ENCODE measurements at regions not wholly inside any gene's neighbourhood (a gene's known extent, or its start where the extent isn't known, plus 50 kb on each side); places are given as distances from the start of the nearest gene placed in this dataset.
"Not testable (repeated sequence)": the region's sequence is repeated elsewhere in the genome, so short reads cannot be mapped to it uniquely, and the experiment has no call there.

DNA sequence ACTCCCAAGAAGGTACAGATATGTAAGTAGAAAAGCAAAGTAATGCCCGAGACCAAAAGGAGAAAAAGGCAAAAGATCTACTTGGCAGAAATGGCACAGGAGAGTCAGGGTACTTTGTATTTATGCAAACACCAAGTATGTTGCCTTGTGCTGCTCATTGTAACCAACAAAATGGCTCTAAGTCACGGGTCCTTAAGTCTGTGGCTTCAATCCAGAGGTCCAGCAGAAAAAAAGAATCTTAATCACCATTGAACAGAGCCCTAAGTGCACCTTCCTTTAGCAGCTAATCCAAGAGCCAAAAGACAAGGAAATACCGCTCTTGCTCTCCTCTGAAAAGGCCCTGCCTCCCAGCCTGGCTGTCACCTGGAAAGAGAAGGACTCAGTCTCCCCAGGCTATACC is 324.9 kb upstream of the PPARGC1A start:
- H3K36me3 ChIP-seq (ENCODE audit: insufficient read depth, low read depth, low read length), result no peaks in the 10 kb centered on the region

DNA sequence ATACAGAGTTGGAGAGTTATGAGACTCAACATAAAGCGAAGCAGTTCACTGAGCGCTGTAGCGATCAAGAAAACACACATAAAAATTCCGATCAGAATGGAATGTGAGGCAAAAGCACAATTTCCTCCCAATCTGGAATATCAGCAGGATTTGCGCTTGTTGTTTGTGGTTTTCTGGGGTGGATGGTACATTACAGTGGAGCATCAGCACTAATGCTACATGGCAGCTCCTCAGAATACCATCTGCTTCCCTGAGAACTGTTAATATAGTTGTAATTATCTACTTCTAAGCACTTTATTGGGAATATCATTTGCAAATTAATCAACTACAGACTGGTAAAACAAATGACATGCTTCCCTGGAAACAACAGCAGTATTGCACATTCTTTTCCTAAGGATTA is 324.1 kb upstream of the PPARGC1A start:
- Histone ChIP-seq H3K4me1 (ENCODE audit: insufficient read depth, low read length) (peaks cover 4% of the 10 kb centered on the region; the same call in 1 of the 2 replicates), H3K36me3 (ENCODE audit: insufficient read depth, low read depth, low read length) (no peaks in the 10 kb centered on the region), H3K9me3 (ENCODE audit: insufficient read depth, low read depth, low read length) (no peaks in the 10 kb centered on the region), H3K9ac (ENCODE audit: low read depth, low read length) (no peak overlapping the region), H3K27me3 (ENCODE audit: insufficient read depth, low read length) (no peaks in the 10 kb centered on the region; the same call in 1 of the 2 replicates), H3K27ac (ENCODE audit: low read length) (no peak overlapping the region), H3K4me3 (ENCODE audit: low read length) (no peak overlapping the region)

More for the DNA sequence above, 324.9 kb upstream of the PPARGC1A start:
- H3K4me1 ChIP-seq (ENCODE audit: insufficient read depth, low read length), result peaks cover 4% of the 10 kb centered on the region; the same call in 1 of the 2 replicates
- H3K27me3 ChIP-seq (ENCODE audit: insufficient read depth, low read length), result no peaks in the 10 kb centered on the region; the same call in 1 of the 2 replicates
- no peak overlapping the region for H3K4me3 ChIP-seq (ENCODE audit: low read length)
- no peak overlapping the region for H3K9ac ChIP-seq (ENCODE audit: low read depth, low read length)
- H3K27ac ChIP-seq (ENCODE audit: low read length), result no peak overlapping the region
- no peaks in the 10 kb centered on the region for H3K9me3 ChIP-seq (ENCODE audit: insufficient read depth, low read depth, low read length)

- peaks cover 4% of the 10 kb centered on the region; the same call in 1 of the 2 replicates for H3K4me1 ChIP-seq (ENCODE audit: insufficient read depth, low read length)
- H3K4me3 ChIP-seq (ENCODE audit: low read length), result no peak overlapping the region
- H3K9ac ChIP-seq (ENCODE audit: low read depth, low read length), result no peak overlapping the region
- H3K27ac ChIP-seq (ENCODE audit: low read length), result no peak overlapping the region
- no peaks in the 10 kb centered on the region; the same call in 1 of the 2 replicates for H3K27me3 ChIP-seq (ENCODE audit: insufficient read depth, low read length)
- H3K36me3 ChIP-seq (ENCODE audit: insufficient read depth, low read depth, low read length), result no peaks in the 10 kb centered on the region
- no peaks in the 10 kb centered on the region for H3K9me3 ChIP-seq (ENCODE audit: insufficient read depth, low read depth, low read length)
Measured at GRCh38 chr4:24212642-24213041, 322.8 kb upstream of the PPARGC1A start.

DNA sequence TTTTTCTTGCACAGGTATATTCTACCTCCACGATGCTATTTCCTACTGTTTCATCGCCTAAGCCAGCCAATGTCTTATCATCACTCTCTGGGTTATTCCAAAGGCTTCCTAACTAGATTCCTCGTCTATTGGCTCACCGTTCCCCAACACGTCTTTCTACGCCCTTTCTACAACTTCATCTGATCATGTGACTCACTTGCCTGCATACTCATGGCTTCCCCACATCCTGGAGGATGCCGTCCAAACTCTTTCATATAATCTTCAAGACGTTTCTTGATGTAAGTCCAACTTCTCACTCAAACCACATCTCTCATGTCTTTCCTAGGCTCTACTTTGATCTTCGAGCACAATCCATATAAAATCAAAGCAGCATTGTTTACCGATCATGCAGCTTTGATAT is 322.0 kb upstream of the PPARGC1A start:
- H3K27me3 ChIP-seq (ENCODE audit: insufficient read depth, low read length), result no peaks in the 10 kb centered on the region; the same call in 1 of the 2 replicates
- H3K27ac ChIP-seq (ENCODE audit: low read length), result no peak overlapping the region
- H3K9me3 ChIP-seq (ENCODE audit: insufficient read depth, low read depth, low read length), result no peaks in the 10 kb centered on the region
- H3K9ac ChIP-seq (ENCODE audit: low read depth, low read length), result no peak overlapping the region
- H3K36me3 ChIP-seq (ENCODE audit: insufficient read depth, low read depth, low read length), result no peaks in the 10 kb centered on the region
- peaks cover 11% of the 10 kb centered on the region for H3K4me1 ChIP-seq (ENCODE audit: insufficient read depth, low read length)
- H3K4me3 ChIP-seq (ENCODE audit: low read length), result no peak overlapping the region

DNA sequence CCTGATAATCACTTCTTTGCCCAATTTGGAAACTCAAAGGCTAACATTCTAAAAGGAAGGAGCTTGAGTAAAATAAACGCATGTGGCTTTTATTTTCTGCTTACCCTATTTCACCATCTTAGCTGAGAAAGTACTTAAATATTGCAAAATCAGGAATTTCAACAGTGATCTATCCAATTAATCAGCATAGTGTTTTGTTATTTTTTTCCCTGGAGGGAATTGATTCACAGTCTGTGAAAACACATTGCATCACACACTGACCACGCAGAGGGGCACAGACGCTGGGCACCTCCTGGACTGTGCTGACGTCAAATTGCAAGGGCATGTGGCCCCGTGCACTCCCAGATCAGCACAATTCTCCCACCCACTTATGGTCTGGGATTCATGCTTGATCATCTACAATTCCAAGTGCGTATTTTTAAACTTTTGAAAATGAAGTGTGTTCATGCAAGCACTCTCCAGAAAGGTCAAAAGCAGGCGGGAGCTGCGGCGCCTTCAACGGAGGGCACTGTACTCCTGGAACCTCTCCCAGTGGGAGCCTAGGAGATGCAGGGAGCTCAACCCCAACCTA is 320.6 kb upstream of the PPARGC1A start:
- Histone ChIP-seq H3K27ac (ENCODE audit: low read length) (no peak overlapping the region), H3K9ac (ENCODE audit: low read depth, low read length) (no peak overlapping the region)

GRCh38 chr4:24209906-24210305 is 320.1 kb upstream of the PPARGC1A start:
- H3K4me1 ChIP-seq (ENCODE audit: insufficient read depth, low read length), result peaks cover 11% of the 10 kb centered on the region
- H3K9me3 ChIP-seq (ENCODE audit: insufficient read depth, low read depth, low read length), result no peaks in the 10 kb centered on the region
- no peaks in the 10 kb centered on the region; the same call in 1 of the 2 replicates for H3K27me3 ChIP-seq (ENCODE audit: insufficient read depth, low read length)
- no peak overlapping the region for H3K9ac ChIP-seq (ENCODE audit: low read depth, low read length)
- no peak overlapping the region for H3K4me3 ChIP-seq (ENCODE audit: low read length)
- no peak overlapping the region for H3K27ac ChIP-seq (ENCODE audit: low read length)
- no peaks in the 10 kb centered on the region for H3K36me3 ChIP-seq (ENCODE audit: insufficient read depth, low read depth, low read length)

More for the DNA sequence above, 320.6 kb upstream of the PPARGC1A start:
- no peak overlapping the region for H3K4me3 ChIP-seq (ENCODE audit: low read length)
- peaks cover 11% of the 10 kb centered on the region for H3K4me1 ChIP-seq (ENCODE audit: insufficient read depth, low read length)
- no peaks in the 10 kb centered on the region for H3K9me3 ChIP-seq (ENCODE audit: insufficient read depth, low read depth, low read length)
- no peaks in the 10 kb centered on the region; the same call in 1 of the 2 replicates for H3K27me3 ChIP-seq (ENCODE audit: insufficient read depth, low read length)
- no peaks in the 10 kb centered on the region for H3K36me3 ChIP-seq (ENCODE audit: insufficient read depth, low read depth, low read length)

- Histone ChIP-seq H3K27me3 (ENCODE audit: insufficient read depth, low read length) (no peaks in the 10 kb centered on the region), H3K4me1 (ENCODE audit: insufficient read depth, low read length) (peaks cover 11% of the 10 kb centered on the region), H3K4me3 (ENCODE audit: low read length) (no peak overlapping the region), H3K36me3 (ENCODE audit: insufficient read depth, low read depth, low read length) (no peaks in the 10 kb centered on the region), H3K9me3 (ENCODE audit: insufficient read depth, low read depth, low read length) (no peaks in the 10 kb centered on the region), H3K27ac (ENCODE audit: low read length) (no peak overlapping the region), H3K9ac (ENCODE audit: low read depth, low read length) (no peak overlapping the region)
Measured at GRCh38 chr4:24209131-24209530, 319.3 kb upstream of the PPARGC1A start.

GRCh38 chr4:24208691-24209090 is 318.8 kb upstream of the PPARGC1A start:
- peaks cover 11% of the 10 kb centered on the region for H3K4me1 ChIP-seq (ENCODE audit: insufficient read depth, low read length)

GRCh38 chr4:24204708-24205107 is 314.9 kb upstream of the PPARGC1A start:
- not testable (repeated sequence) for H3K9me3 ChIP-seq (ENCODE audit: insufficient read depth, low read depth, low read length); H3K27me3 ChIP-seq (ENCODE audit: insufficient read depth, low read length); H3K36me3 ChIP-seq (ENCODE audit: insufficient read depth, low read depth, low read length); H3K4me3 ChIP-seq (ENCODE audit: low read length); H3K27ac ChIP-seq (ENCODE audit: low read length); H3K9ac ChIP-seq (ENCODE audit: low read depth, low read length); H3K4me1 ChIP-seq (ENCODE audit: insufficient read depth, low read length)

More at GRCh38 chr4:24208691-24209090, 318.8 kb upstream of the PPARGC1A start:
- Histone ChIP-seq H3K9ac (ENCODE audit: low read depth, low read length) (no peak overlapping the region), H3K36me3 (ENCODE audit: insufficient read depth, low read depth, low read length) (no peaks in the 10 kb centered on the region), H3K27ac (ENCODE audit: low read length) (no peak overlapping the region), H3K27me3 (ENCODE audit: insufficient read depth, low read length) (no peaks in the 10 kb centered on the region), H3K4me3 (ENCODE audit: low read length) (no peak overlapping the region), H3K9me3 (ENCODE audit: insufficient read depth, low read depth, low read length) (no peaks in the 10 kb centered on the region)

DNA sequence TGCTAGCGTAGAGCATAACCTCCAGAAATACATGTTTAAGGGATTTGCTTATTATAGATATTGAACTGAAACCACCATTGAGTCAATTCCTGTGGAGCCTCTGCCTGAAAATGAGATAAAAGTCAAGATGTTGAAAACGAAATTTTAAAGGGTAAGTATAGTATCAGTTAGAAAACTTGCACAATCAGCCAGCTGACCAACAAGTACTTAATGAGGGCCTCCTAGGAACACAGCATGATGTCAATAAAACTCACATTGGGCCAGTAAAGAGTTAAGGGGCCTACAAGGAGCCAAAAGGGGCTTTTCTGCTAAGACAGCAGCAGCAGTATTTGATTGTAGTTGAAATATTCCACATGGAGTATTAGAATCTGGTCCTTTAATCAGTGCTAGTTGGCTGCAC is 314.1 kb upstream of the PPARGC1A start:
- H3K9me3 ChIP-seq (ENCODE audit: insufficient read depth, low read depth, low read length), result no peaks in the 10 kb centered on the region
- H3K27me3 ChIP-seq (ENCODE audit: insufficient read depth, low read length), result no peaks in the 10 kb centered on the region
- no peak overlapping the region for H3K27ac ChIP-seq (ENCODE audit: low read length)
- H3K4me1 ChIP-seq (ENCODE audit: insufficient read depth, low read length), result peaks cover 8% of the 10 kb centered on the region
- H3K36me3 ChIP-seq (ENCODE audit: insufficient read depth, low read depth, low read length), result no peaks in the 10 kb centered on the region
- H3K4me3 ChIP-seq (ENCODE audit: low read length), result no peak overlapping the region
- H3K9ac ChIP-seq (ENCODE audit: low read depth, low read length), result no peak overlapping the region

DNA sequence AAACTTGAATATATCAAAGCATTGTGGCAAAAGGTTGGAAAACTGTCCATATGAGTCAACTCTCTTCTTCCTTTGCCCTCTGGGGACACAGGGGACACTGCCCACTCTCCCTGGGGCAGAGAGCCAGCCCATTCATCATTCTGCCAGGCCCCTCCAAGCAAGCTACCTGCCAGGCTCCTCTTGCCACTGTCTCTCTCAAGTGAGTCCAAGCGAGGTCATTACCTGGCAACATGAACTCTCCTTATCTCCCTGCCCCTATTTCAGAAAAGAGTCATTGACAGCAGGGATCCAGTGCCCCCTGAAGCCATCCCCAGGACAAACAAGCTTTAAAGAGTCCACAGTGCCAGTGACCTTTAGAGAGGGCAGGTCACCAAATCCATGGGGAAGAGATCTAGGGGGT is 312.7 kb upstream of the PPARGC1A start:
- Histone ChIP-seq H3K36me3 (ENCODE audit: insufficient read depth, low read depth, low read length) (no peaks in the 10 kb centered on the region), H3K9ac (ENCODE audit: low read depth, low read length) (no peak overlapping the region)

DNA sequence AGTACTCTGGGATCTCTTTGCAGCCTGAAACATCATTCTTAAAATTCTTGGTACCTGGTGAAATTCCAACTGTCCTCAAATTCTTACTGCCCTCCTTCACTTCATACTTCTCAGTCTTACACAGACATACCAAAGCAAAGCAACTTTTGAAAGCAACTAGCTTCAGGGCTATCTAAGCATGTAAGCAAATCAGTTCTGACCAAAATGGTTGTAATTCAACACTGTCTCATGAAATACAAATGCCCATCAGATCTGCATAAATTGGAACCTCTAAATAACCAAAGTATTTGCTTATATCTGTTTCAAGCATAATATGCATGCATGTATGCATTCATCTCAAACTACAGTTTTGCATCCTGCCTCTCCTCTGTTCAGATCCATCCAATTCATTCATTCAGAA is 308.1 kb upstream of the PPARGC1A start:
- no peak overlapping the region for H3K9ac ChIP-seq (ENCODE audit: low read depth, low read length)
- H3K36me3 ChIP-seq (ENCODE audit: insufficient read depth, low read depth, low read length), result no peaks in the 10 kb centered on the region
- H3K4me1 ChIP-seq (ENCODE audit: insufficient read depth, low read length), result peaks cover 7% of the 10 kb centered on the region; the same call in 1 of the 2 replicates
- H3K27me3 ChIP-seq (ENCODE audit: insufficient read depth, low read length), result no peaks in the 10 kb centered on the region
- H3K27ac ChIP-seq (ENCODE audit: low read length), result no peak overlapping the region
- no peak overlapping the region for H3K4me3 ChIP-seq (ENCODE audit: low read length)
- H3K9me3 ChIP-seq (ENCODE audit: insufficient read depth, low read depth, low read length), result no peaks in the 10 kb centered on the region

More for the DNA sequence above, 312.7 kb upstream of the PPARGC1A start:
- peaks cover 14% of the 10 kb centered on the region for H3K4me1 ChIP-seq (ENCODE audit: insufficient read depth, low read length)
- no peaks in the 10 kb centered on the region for H3K9me3 ChIP-seq (ENCODE audit: insufficient read depth, low read depth, low read length)
- H3K27ac ChIP-seq (ENCODE audit: low read length), result no peak overlapping the region
- no peaks in the 10 kb centered on the region for H3K27me3 ChIP-seq (ENCODE audit: insufficient read depth, low read length)
- H3K4me3 ChIP-seq (ENCODE audit: low read length), result no peak overlapping the region
